HepG2 (cell line): ENCODE measurements at regions not wholly inside any gene's neighbourhood (a gene's known extent, or its start where the extent isn't known, plus 50 kb on each side); places are given as distances from the start of the nearest gene placed in this dataset.

ENCODE experiments used
- ATAC-seq: fragments of 200-7000 bp; cut with Tn5 transposase; 3 replicates; pipeline ENCODE4 v1.9.1; 2020; ENCODE audit warnings: mild to moderate bottlenecking, moderate library complexity
- BruUV-seq: library from RNA; stranded (reverse); fragments of 400-500 nt; replicated peaks from 2 replicates; lab custom pipeline; 2021; lab: Mats Ljungman, UMichigan
- CTCF ChIA-PET: fragments of 300-600 bp; formaldehyde crosslinking; extraction: SDS; loops from one replicate; lab custom pipeline; 2021; ENCODE audit warnings: low total read pairs, inconsistent platforms, low intra/inter-chr PET ratio; lab: Yijun Ruan, JAX
- POLR2A ChIA-PET: fragments of 350-600 bp; sonication (Branson Sonifier 250); formaldehyde crosslinking; loops from one replicate; lab custom pipeline; 2020; ENCODE audit warnings: antibody characterized with exemption, inconsistent platforms; lab: Yijun Ruan, JAX
- DNase-seq: peaks from one replicate; pipeline ENCODE4 v3.0.0-alpha.2; 2015; ENCODE audit warnings: low spot score
- FAIRE-seq: peaks from 3 replicates; lab custom pipeline; 2011; peaks lifted over from hg19 to GRCh38; lab: Jason Lieb, UNC
- H2AFZ ChIP-seq: one replicate; pipeline ENCODE4 v1.6.1; 2011; ENCODE audit warnings: low read length, inconsistent platforms
- H3K27ac ChIP-seq: fragments of 300-600 bp; 3 replicates; pipeline ENCODE4 v1.8.0; 2011; ENCODE audit warnings: mixed run types, mild to moderate bottlenecking, mixed read lengths, low read length, inconsistent platforms; ENCODE audit not compliant: insufficient read depth; ENCODE audit errors: extremely low read length
- H3K27me3 ChIP-seq, 2 experiments: fragments of 200-600 bp in 1 of 2; 2 replicates in 1 of 2; 3 replicates in 1 of 2; pipeline versions ENCODE4 v1.6.0 to v1.8.0; 2011; ENCODE audit warnings: low read length in 2 of 2, mild to moderate bottlenecking in 2 of 2, moderate library complexity in 2 of 2, inconsistent platforms in 1 of 2; ENCODE audit not compliant: insufficient read depth in 2 of 2, control insufficient read depth in 1 of 2
- H3K36me3 ChIP-seq, 2 experiments: fragments of 200-600 bp in 1 of 2; replicated peaks in 1 of 2; 2 replicates in 1 of 2; 3 replicates in 1 of 2; pipeline versions ENCODE4 v1.5.1 to v1.8.0; 2011; ENCODE audit warnings: low read length in 2 of 2, inconsistent platforms in 1 of 2; ENCODE audit not compliant: insufficient read depth in 2 of 2, control insufficient read depth in 1 of 2
- H3K4me1 ChIP-seq: 2 replicates; pipeline ENCODE4 v1.5.1; 2012; ENCODE audit warnings: low read length, inconsistent platforms; ENCODE audit not compliant: insufficient read depth
- H3K4me2 ChIP-seq: 2 replicates; pipeline ENCODE4 v1.6.0; 2011; ENCODE audit warnings: low read depth, low read length, inconsistent platforms
- H3K4me3 ChIP-seq, 3 experiments: fragments of 200-600 bp in 1 of 3; sonication (generic), shearing (Covaris generic) in 1 of 3; replicated peaks in 1 of 3; 2 replicates each; pipeline ENCODE4 v1.5.1; 2011 to 2016; ENCODE audit warnings: low read length in 3 of 3, inconsistent platforms in 2 of 3, low read depth in 2 of 3, mild to moderate bottlenecking in 2 of 3, control low read depth in 1 of 3, mixed read lengths in 1 of 3; ENCODE audit not compliant: insufficient read depth in 1 of 3
- H3K79me2 ChIP-seq: one replicate; pipeline ENCODE4 v1.6.1; 2011; ENCODE audit warnings: low read length, inconsistent platforms; ENCODE audit not compliant: insufficient read depth
- H3K9ac ChIP-seq: 2 replicates; pipeline ENCODE4 v1.6.0; 2011; ENCODE audit warnings: mild to moderate bottlenecking, low read depth, low read length, inconsistent platforms; ENCODE audit not compliant: insufficient read depth
- H3K9me3 ChIP-seq: 2 replicates; pipeline ENCODE4 v1.5.1; 2012; ENCODE audit warnings: mild to moderate bottlenecking, low read length
- H4K20me1 ChIP-seq: 2 replicates; pipeline ENCODE4 v1.6.0; 2011; ENCODE audit warnings: inconsistent platforms, mild to moderate bottlenecking, low read length, moderate library complexity; ENCODE audit not compliant: insufficient read depth
- CSRNP1 ChIP-seq: sonication (generic); formaldehyde crosslinking; IDR thresholded peaks from 2 replicates; pipeline ENCODE4 v1.8.1; 2023; ENCODE audit warnings: mild to moderate bottlenecking, missing genetic modification reagents
- HMGXB3 ChIP-seq: sonication (generic); formaldehyde crosslinking; IDR thresholded peaks from 2 replicates; pipeline ENCODE4 v1.4.0; 2020; ENCODE audit warnings: missing genetic modification reagents, borderline replicate concordance
- HOXA5 ChIP-seq: sonication (generic); formaldehyde crosslinking; IDR thresholded peaks from 2 replicates; pipeline ENCODE4 v1.4.0; 2020; ENCODE audit warnings: missing genetic modification reagents
- MBNL3 ChIP-seq: fragments of 250-450 bp; sonication (Bioruptor Pico); conservative IDR thresholded peaks from 2 replicates; pipeline ENCODE4 v1.8.0; 2022; ENCODE audit warnings: mild to moderate bottlenecking, inconsistent platforms
- NCOA5 ChIP-seq: sonication (generic); formaldehyde crosslinking; IDR thresholded peaks from 2 replicates; pipeline ENCODE4 v1.4.0; 2020; ENCODE audit warnings: missing genetic modification reagents
- POGK ChIP-seq: sonication (generic); formaldehyde crosslinking; conservative IDR thresholded peaks from 2 replicates; pipeline ENCODE4 v1.8.0; 2022; ENCODE audit warnings: mild to moderate bottlenecking, moderate library complexity, missing genetic modification reagents
- RXRB ChIP-seq: IDR thresholded peaks from 2 replicates; pipeline ENCODE4 v1.6.1; 2016; ENCODE audit warnings: borderline replicate concordance, missing genetic modification reagents, missing compliant biosample characterization
- THYN1 ChIP-seq: sonication (generic); formaldehyde crosslinking; IDR thresholded peaks from 2 replicates; pipeline ENCODE4 v1.8.1; 2023; ENCODE audit warnings: low read depth, mild to moderate bottlenecking, moderate library complexity, missing genetic modification reagents, borderline replicate concordance
- ZNF512 ChIP-seq: sonication (generic); formaldehyde crosslinking; IDR thresholded peaks from 2 replicates; pipeline ENCODE4 v1.4.0; 2020; ENCODE audit warnings: mild to moderate bottlenecking, missing genetic modification reagents
- WGBS: methylation state at CpG from one replicate; pipeline ENCODE4 v1.1.6; 2017; ENCODE audit warnings: low lambda C conversion rate; 5-methylcytosine and 5-hydroxymethylcytosine counted together
- in situ Hi-C: cut with HindIII; loops from 2 replicates; pipeline ENCODE4 v1.10.0; 2017; ENCODE audit warnings: low pct_unique_long_range_greater_than_20kb; ENCODE audit not compliant: extremely low pct_ligation_motif_present
- intact Hi-C: fragments of 100-400 bp; cut with micrococcal nuclease; formaldehyde crosslinking; loops from one replicate; pipeline ENCODE4 v1.10.0; 2022; ENCODE audit not compliant: unreplicated experiment

- intact Hi-C loops, result no loop called here
- H3K9me3 ChIP-seq, result no peaks in the 10 kb centered on the region
- CTCF ChIA-PET, result no interaction called here
- no peaks in the 10 kb centered on the region for H3K36me3 ChIP-seq
- no peak overlapping the region for H3K4me3 ChIP-seq
- 3% methylated on average over 2 of the region's 2 CpGs for WGBS
- H3K79me2 ChIP-seq, result no peaks in the 10 kb centered on the region
- POLR2A ChIA-PET, result no interaction called here
- ATAC-seq (no peak), FAIRE-seq (no peak), DNase-seq (no peak)
- no peak overlapping the region for H3K9ac ChIP-seq
- BruUV-seq, result no TSS peak
- H3K4me1 ChIP-seq, result no peaks in the 10 kb centered on the region
- in situ Hi-C loops, result no loop called here
- no peaks in the 10 kb centered on the region for H4K20me1 ChIP-seq
- no peak overlapping the region for H3K27ac ChIP-seq
- H3K4me2 ChIP-seq, result no peak overlapping the region
- TF ChIP-seq HMGXB3 (CRISPR knock-in tag) (no peak), HOXA5 (no peak), CSRNP1 (no peak), MBNL3 (no peak), ZNF512 (CRISPR knock-in tag) (no peak), NCOA5 (CRISPR knock-in tag) (no peak), POGK (CRISPR knock-in tag) (no peak), RXRB (CRISPR knock-in tag) (no peak), THYN1 (CRISPR knock-in tag) (no peak)
- H3K27me3 ChIP-seq, result no peaks in the 10 kb centered on the region
- H2AFZ ChIP-seq, result no peak overlapping the region
These were observed 61.9 kb downstream of the DDIT4L start for GRCh38 chr4:100128338-100128737.
